Stimulated activated CD8-positive, alpha-beta memory T cell treated with anti-CD3 and anti-CD28 coated beads, Interleukin-4, amount 100 ng/mL, for 4 hours (primary cell): ENCODE measurements at regions not wholly inside any gene's neighbourhood (a gene's known extent, or its start where the extent isn't known, plus 50 kb on each side); places are given as distances from the start of the nearest gene placed in this dataset.

Experiments
- DNase-seq, 2 donors: peaks; one replicate each; pipeline ENCODE4 v3.0.0-alpha.2; 2020; ENCODE audit warnings: low read depth in 2 of 2, low spot score in 1 of 2

DNA sequence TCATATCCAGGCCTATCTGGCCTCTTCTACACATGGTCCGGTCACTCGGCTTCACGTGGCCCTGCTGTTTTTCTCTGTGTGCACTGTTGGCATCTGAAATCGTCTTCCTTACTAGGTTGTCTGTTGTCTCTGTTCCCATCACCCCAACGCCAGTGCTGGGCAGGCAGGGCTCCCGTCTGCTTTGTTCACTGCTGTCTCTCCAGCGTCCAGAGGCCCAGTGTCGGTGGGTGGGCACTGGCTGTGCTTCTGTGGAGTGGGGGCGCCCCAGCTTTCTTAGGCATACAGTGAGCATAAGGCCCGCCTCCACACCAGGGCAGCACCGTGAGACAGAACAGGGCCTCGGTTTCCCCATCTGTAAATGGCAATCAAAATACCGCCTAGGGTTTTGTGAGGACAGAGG, 153.1 kb downstream of the BCL11B start:
- DNase-seq = no peak
